Neuronal stem cell (in vitro differentiated cells): ENCODE measurements at regions not wholly inside any gene's neighbourhood (a gene's known extent, or its start where the extent isn't known, plus 50 kb on each side); places are given as distances from the start of the nearest gene placed in this dataset.
"Not testable (repeated sequence)": the region's sequence is repeated elsewhere in the genome, so short reads cannot be mapped to it uniquely, and the experiment has no call there.

Source experiments
- DNase-seq: peaks from one replicate; pipeline ENCODE4 v3.0.0-alpha.2; 2013; ENCODE audit warnings: low spot score
- H2AFZ ChIP-seq: one replicate; pipeline ENCODE4 v1.6.1; 2013; ENCODE audit warnings: mild to moderate bottlenecking, low read length, inconsistent platforms
- H2AK5ac ChIP-seq: 2 replicates; pipeline ENCODE4 v1.6.1; 2013; ENCODE audit warnings: low read depth, mild to moderate bottlenecking, inconsistent platforms, low read length, moderate library complexity, mixed read lengths
- H2BK120ac ChIP-seq: 2 replicates; pipeline ENCODE4 v1.6.1; 2013; ENCODE audit warnings: low read depth, mild to moderate bottlenecking, inconsistent platforms, low read length, moderate library complexity, mixed read lengths
- H2BK12ac ChIP-seq: one replicate; pipeline ENCODE4 v1.6.1; 2013; ENCODE audit warnings: low read length, inconsistent platforms
- H2BK15ac ChIP-seq: 2 replicates; pipeline ENCODE4 v1.6.1; 2013; ENCODE audit warnings: mild to moderate bottlenecking, low read length, inconsistent platforms, mixed read lengths
- H2BK5ac ChIP-seq: one replicate; pipeline ENCODE4 v1.6.1; 2013; ENCODE audit warnings: inconsistent platforms, mild to moderate bottlenecking, low read length, moderate library complexity
- H3K14ac ChIP-seq: one replicate; pipeline ENCODE4 v1.6.1; 2013; ENCODE audit warnings: low read length, inconsistent platforms
- H3K18ac ChIP-seq: 2 replicates; pipeline ENCODE4 v1.6.1; 2013; ENCODE audit warnings: low read length, inconsistent platforms
- H3K23ac ChIP-seq: 2 replicates; pipeline ENCODE4 v1.6.1; 2013; ENCODE audit warnings: low read depth, mild to moderate bottlenecking, mixed read lengths, low read length, inconsistent platforms; ENCODE audit not compliant: poor library complexity
- H3K27ac ChIP-seq: replicated peaks from 3 replicates; pipeline ENCODE4 v1.5.1; 2013; ENCODE audit warnings: low read length, inconsistent platforms
- H3K27me3 ChIP-seq, 3 experiments: 2 replicates each; pipeline ENCODE4 v1.6.1; 2013; ENCODE audit warnings: low read length in 3 of 3, mild to moderate bottlenecking in 2 of 3, inconsistent platforms in 1 of 3, low read depth in 1 of 3, mixed read lengths in 1 of 3, moderate library complexity in 1 of 3; ENCODE audit not compliant: control insufficient read depth in 3 of 3, insufficient read depth in 3 of 3
- H3K36me3 ChIP-seq, 2 donors: replicated peaks in 1 of 2; 2 replicates each; pipeline ENCODE4 v1.6.1; 2013; ENCODE audit warnings: low read length in 2 of 2; ENCODE audit not compliant: control insufficient read depth in 2 of 2, insufficient read depth in 2 of 2
- H3K4ac ChIP-seq: 2 replicates; pipeline ENCODE4 v1.6.1; 2013; ENCODE audit warnings: inconsistent platforms, mild to moderate bottlenecking, low read length, moderate library complexity
- H3K4me1 ChIP-seq, 2 donors: 1 replicate in 1 of 2; 2 replicates in 1 of 2; pipeline ENCODE4 v1.6.1; 2013; ENCODE audit warnings: low read length in 2 of 2, low read depth in 1 of 2; ENCODE audit not compliant: control insufficient read depth in 2 of 2, insufficient read depth in 1 of 2
- H3K4me2 ChIP-seq: one replicate; pipeline ENCODE4 v1.6.1; 2013; ENCODE audit warnings: mild to moderate bottlenecking, low read length, inconsistent platforms; ENCODE audit not compliant: insufficient read depth, poor library complexity, severe bottlenecking
- H3K4me3 ChIP-seq, 2 donors: 2 replicates each; pipeline ENCODE4 v1.5.1; 2013; ENCODE audit warnings: low read length in 2 of 2, mild to moderate bottlenecking in 2 of 2, inconsistent platforms in 1 of 2, moderate library complexity in 1 of 2
- H3K79me1 ChIP-seq: one replicate; pipeline ENCODE4 v1.6.1; 2013; ENCODE audit warnings: low read depth, mild to moderate bottlenecking, inconsistent platforms, low read length, moderate library complexity
- H3K9ac ChIP-seq: one replicate; pipeline ENCODE4 v1.6.1; 2013; ENCODE audit warnings: mild to moderate bottlenecking, low read depth, low read length, inconsistent platforms; ENCODE audit not compliant: poor library complexity
- H3K9me3 ChIP-seq, 2 donors: replicated peaks in 1 of 2; 2 replicates each; pipeline versions ENCODE3 to v1.6.1; 2013; ENCODE audit warnings: low read length in 2 of 2, mild to moderate bottlenecking in 2 of 2, inconsistent platforms in 1 of 2, low read depth in 1 of 2, mixed read lengths in 1 of 2, moderate library complexity in 1 of 2; ENCODE audit not compliant: control insufficient read depth in 2 of 2, insufficient read depth in 1 of 2
- H4K8ac ChIP-seq: one replicate; pipeline ENCODE4 v1.6.1; 2013; ENCODE audit warnings: low read depth, mild to moderate bottlenecking, inconsistent platforms, low read length, moderate library complexity
- H4K91ac ChIP-seq: one replicate; pipeline ENCODE4 v1.6.1; 2013; ENCODE audit warnings: low read length, low read depth, mild to moderate bottlenecking, inconsistent platforms; ENCODE audit not compliant: poor library complexity
- WGBS, 2 donors: extraction: QIAGEN DNeasy Blood & Tissue Kit; methylation state at CpG; one replicate each; pipeline ENCODE4 v1.1.7; 2013; ENCODE audit warnings: missing lambda C conversion rate in 2 of 2, mixed read lengths in 1 of 2; ENCODE audit not compliant: insufficient read length in 2 of 2, insufficient replicate concordance in 1 of 2; ENCODE audit errors: extremely low coverage in 2 of 2; 5-methylcytosine and 5-hydroxymethylcytosine counted together

DNA sequence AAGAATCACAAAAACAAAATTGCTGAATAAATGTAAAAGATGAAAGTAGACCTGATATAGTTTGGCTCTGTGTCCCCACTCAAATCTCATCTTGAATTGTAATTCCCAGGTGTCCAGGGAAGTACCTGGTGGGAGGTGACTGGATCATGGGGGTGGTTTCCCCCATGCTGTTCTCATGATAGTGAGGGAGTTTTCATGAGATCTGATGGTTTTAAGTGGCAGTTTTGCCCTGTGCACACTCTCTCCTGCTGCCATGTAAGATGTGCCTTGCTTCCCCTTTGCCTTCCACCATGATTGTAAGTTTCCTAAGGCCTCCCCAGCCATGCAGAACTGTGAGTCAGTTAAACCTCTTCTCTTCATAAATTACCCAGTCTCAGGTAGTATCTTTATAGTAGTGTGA, 128.7 kb upstream of the SERPINE2 start:
- H3K36me3 ChIP-seq, H2AK5ac ChIP-seq, H3K23ac ChIP-seq, H4K91ac ChIP-seq, H2BK5ac ChIP-seq, H2BK15ac ChIP-seq, H2BK12ac ChIP-seq, H3K4me2 ChIP-seq, H2BK120ac ChIP-seq, H3K79me1 ChIP-seq, H2AFZ ChIP-seq, H4K8ac ChIP-seq, H3K4me1 ChIP-seq, H3K4ac ChIP-seq, H3K9me3 ChIP-seq, H3K27me3 ChIP-seq, H3K18ac ChIP-seq, DNase-seq, H3K9ac ChIP-seq, H3K14ac ChIP-seq, H3K27ac ChIP-seq, H3K4me3 ChIP-seq: not testable (repeated sequence)

- Histone ChIP-seq H3K36me3 (no peaks in the 10 kb centered on the region), H3K18ac (no peak overlapping the region), H3K27ac (no peak overlapping the region), H3K23ac (no peak overlapping the region), H4K91ac (no peak overlapping the region), H3K27me3 (no peaks in the 10 kb centered on the region), H3K4ac (no peak overlapping the region), H3K79me1 (no peaks in the 10 kb centered on the region), H3K9ac (no peak overlapping the region), H3K9me3 (peaks cover 0 to 2% of the 10 kb centered on the region in 2 donors), H3K4me1 (no peaks in the 10 kb centered on the region), H3K14ac (no peak overlapping the region), H2AFZ (no peak overlapping the region), H4K8ac (no peak overlapping the region), H3K4me2 (no peak overlapping the region), H2BK120ac (no peak overlapping the region), H2AK5ac (no peak overlapping the region), H2BK15ac (no peak overlapping the region), H3K4me3 (no peak overlapping the region), H2BK5ac (no peak overlapping the region), H2BK12ac (no peak overlapping the region)
- no CpG with 5 or more reads among the region's 2 CpGs for WGBS, 2 donors
- no peak for DNase-seq
Observed at GRCh38 chr2:224166654-224167053, 127.6 kb upstream of the SERPINE2 start.

GRCh38 chr2:224165901-224166319, 126.8 kb upstream of the SERPINE2 start:
- H2BK5ac ChIP-seq = no peak overlapping the region
- H3K4me1 ChIP-seq = no peaks in the 10 kb centered on the region
- H3K23ac ChIP-seq = no peak overlapping the region
- H3K36me3 ChIP-seq = no peaks in the 10 kb centered on the region
- H4K8ac ChIP-seq = no peak overlapping the region
- no peak overlapping the region for H3K9ac ChIP-seq
- no peak overlapping the region for H2BK12ac ChIP-seq
- peaks cover 0 to 2% of the 10 kb centered on the region in 2 donors for H3K9me3 ChIP-seq
- H3K18ac ChIP-seq = no peak overlapping the region
- H3K27ac ChIP-seq = no peak overlapping the region
- no peak overlapping the region for H3K14ac ChIP-seq
- H3K4me2 ChIP-seq = no peak overlapping the region
- no peaks in the 10 kb centered on the region for H3K27me3 ChIP-seq
- H3K4me3 ChIP-seq = no peak overlapping the region
- H3K79me1 ChIP-seq = no peaks in the 10 kb centered on the region
- H2BK15ac ChIP-seq = no peak overlapping the region
- no peak overlapping the region for H2BK120ac ChIP-seq
- H2AK5ac ChIP-seq = no peak overlapping the region
- H2AFZ ChIP-seq = no peak overlapping the region
- DNase-seq = no peak
- no peak overlapping the region for H4K91ac ChIP-seq
- WGBS, 2 donors = no CpG with 5 or more reads among the region's 2 CpGs
- no peak overlapping the region for H3K4ac ChIP-seq

DNA sequence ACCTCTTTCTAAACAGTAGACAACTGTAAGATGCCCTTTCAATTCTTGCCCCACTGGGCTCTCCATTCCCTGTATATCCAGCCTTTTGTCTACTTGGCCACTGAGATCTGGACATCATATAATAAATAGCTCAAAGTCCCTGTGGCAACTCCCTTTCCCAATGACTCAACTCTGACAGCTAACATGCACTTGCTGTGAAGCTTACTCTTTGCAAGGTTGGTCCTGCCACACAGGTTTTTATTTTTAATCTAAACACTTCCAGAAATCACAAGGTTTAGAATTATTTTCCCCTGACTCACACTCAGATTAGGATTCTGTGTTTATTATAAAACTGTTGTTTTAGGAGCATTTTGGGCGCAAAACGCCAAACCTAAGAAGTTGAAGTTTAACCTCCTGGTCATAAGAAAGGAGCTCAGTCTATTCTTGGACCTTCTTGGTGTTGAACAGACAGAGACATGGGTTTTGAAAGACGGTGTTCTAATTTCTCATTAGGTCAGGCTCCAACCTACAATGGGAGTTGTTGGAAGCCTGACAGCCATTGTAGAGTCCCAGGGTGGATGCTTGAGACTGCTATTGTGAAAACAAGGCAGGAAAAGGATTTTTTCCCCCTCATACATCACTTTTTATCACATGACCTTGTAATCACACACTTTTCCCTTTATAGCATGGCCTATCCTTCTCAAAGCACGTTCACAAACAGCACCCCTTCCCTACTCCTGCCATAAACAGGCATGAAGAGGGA, 124.7 kb upstream of the SERPINE2 start:
- Histone ChIP-seq H3K27ac (no peak overlapping the region), H3K23ac (no peak overlapping the region), H3K4me2 (no peak overlapping the region), H2BK5ac (no peak overlapping the region), H3K9me3 (peaks cover 0 to 2% of the 10 kb centered on the region in 2 donors), H2AFZ (no peak overlapping the region), H2BK120ac (no peak overlapping the region), H3K4me1 (no peaks in the 10 kb centered on the region), H3K14ac (no peak overlapping the region), H4K8ac (no peak overlapping the region), H2BK12ac (no peak overlapping the region), H4K91ac (no peak overlapping the region), H2BK15ac (no peak overlapping the region), H3K4me3 (no peak overlapping the region), H3K27me3 (no peaks in the 10 kb centered on the region), H2AK5ac (no peak overlapping the region), H3K18ac (no peak overlapping the region), H3K36me3 (no peaks in the 10 kb centered on the region), H3K4ac (no peak overlapping the region), H3K9ac (no peak overlapping the region), H3K79me1 (no peaks in the 10 kb centered on the region)
- no peak for DNase-seq
- WGBS, 2 donors = no CpG with 5 or more reads among the region's 4 CpGs
